ENCODE measurements at regions not wholly inside any gene's neighbourhood (a gene's known extent, or its start where the extent isn't known, plus 50 kb on each side); places are given as distances from the start of the nearest gene placed in this dataset.

GRCh38 chr2:225894236-225894980 is 494.9 kb downstream of the NYAP2 start:
- DNase-seq (ENCODE audit: low read depth), result peak; percentile 51
- TF ChIP-seq CTCF (IDR thresholded peaks at IDR 0.05; ENCODE audit: insufficient read depth, low read length, poor library complexity, severe bottlenecking), result no peak
- H3K27me3 ChIP-seq (ENCODE audit: control insufficient read depth, insufficient read depth, low read length), result no peaks in the 10 kb centered on the region
- H3K4me3 ChIP-seq (ENCODE audit: low read depth, low read length), result no peak overlapping the region
- H3K36me3 ChIP-seq (ENCODE audit: control insufficient read depth, insufficient read depth, low read length), result no peaks in the 10 kb centered on the region

- Histone ChIP-seq H3K36me3 (ENCODE audit: control insufficient read depth, insufficient read depth, low read length) (no peaks in the 10 kb centered on the region), H3K4me3 (ENCODE audit: low read depth, low read length) (no peak overlapping the region), H3K27me3 (ENCODE audit: control insufficient read depth, insufficient read depth, low read length) (no peaks in the 10 kb centered on the region)
- no peak for DNase-seq (ENCODE audit: low read depth)
- no peak for TF ChIP-seq CTCF (IDR thresholded peaks at IDR 0.05; ENCODE audit: insufficient read depth, low read length, poor library complexity, severe bottlenecking)
Observed at GRCh38 chr2:225893151-225893550, 493.6 kb downstream of the NYAP2 start.

GRCh38 chr2:225891771-225892170 is 492.3 kb downstream of the NYAP2 start:
- no peak for TF ChIP-seq CTCF (IDR thresholded peaks at IDR 0.05; ENCODE audit: insufficient read depth, low read length, poor library complexity, severe bottlenecking)
- H3K27me3 ChIP-seq (ENCODE audit: control insufficient read depth, insufficient read depth, low read length), result no peaks in the 10 kb centered on the region

GRCh38 chr2:225891013-225891412 is 491.5 kb downstream of the NYAP2 start:
- Histone ChIP-seq H3K27me3 (ENCODE audit: control insufficient read depth, insufficient read depth, low read length) (no peaks in the 10 kb centered on the region), H3K36me3 (ENCODE audit: control insufficient read depth, insufficient read depth, low read length) (no peaks in the 10 kb centered on the region), H3K4me3 (ENCODE audit: low read depth, low read length) (no peak overlapping the region)
- no peak for DNase-seq (ENCODE audit: low read depth)
- TF ChIP-seq CTCF (IDR thresholded peaks at IDR 0.05; ENCODE audit: insufficient read depth, low read length, poor library complexity, severe bottlenecking), result no peak

More at GRCh38 chr2:225891771-225892170, 492.3 kb downstream of the NYAP2 start:
- DNase-seq (ENCODE audit: low read depth), result no peak
- H3K4me3 ChIP-seq (ENCODE audit: low read depth, low read length), result no peak overlapping the region
- no peaks in the 10 kb centered on the region for H3K36me3 ChIP-seq (ENCODE audit: control insufficient read depth, insufficient read depth, low read length)

- peak; percentile 69 for TF ChIP-seq CTCF (IDR thresholded peaks at IDR 0.05; ENCODE audit: insufficient read depth, low read length, poor library complexity, severe bottlenecking)
- Histone ChIP-seq H3K36me3 (ENCODE audit: control insufficient read depth, insufficient read depth, low read length) (no peaks in the 10 kb centered on the region), H3K27me3 (ENCODE audit: control insufficient read depth, insufficient read depth, low read length) (no peaks in the 10 kb centered on the region), H3K4me3 (ENCODE audit: low read depth, low read length) (no peak overlapping the region)
- DNase-seq (ENCODE audit: low read depth), result peak; percentile 21
Observed at GRCh38 chr2:225889452-225889851, 489.9 kb downstream of the NYAP2 start.

GRCh38 chr2:225867071-225867470 is 467.6 kb downstream of the NYAP2 start:
- no peak overlapping the region for H3K4me3 ChIP-seq (ENCODE audit: low read depth, low read length)
- H3K36me3 ChIP-seq (ENCODE audit: control insufficient read depth, insufficient read depth, low read length), result no peaks in the 10 kb centered on the region
- no peaks in the 10 kb centered on the region for H3K27me3 ChIP-seq (ENCODE audit: control insufficient read depth, insufficient read depth, low read length)
- no peak for TF ChIP-seq CTCF (IDR thresholded peaks at IDR 0.05; ENCODE audit: insufficient read depth, low read length, poor library complexity, severe bottlenecking)
- no peak for DNase-seq (ENCODE audit: low read depth)

Measured in kidney epithelial cell (primary cell).